GM19193 (cell line): ENCODE measurements at regions not wholly inside any gene's neighbourhood (a gene's known extent, or its start where the extent isn't known, plus 50 kb on each side); places are given as distances from the start of the nearest gene placed in this dataset.

Source experiments
- POLR2A ChIP-seq: IDR thresholded peaks from 4 replicates; pipeline ENCODE4 v1.6.1; 2011; ENCODE audit not compliant: insufficient read depth, insufficient read length; ENCODE audit errors: extremely low read depth

GRCh38 chr2:128522829-128523228, 204.2 kb upstream of the HS6ST1 start:
- TF ChIP-seq POLR2A, result no peak

DNA sequence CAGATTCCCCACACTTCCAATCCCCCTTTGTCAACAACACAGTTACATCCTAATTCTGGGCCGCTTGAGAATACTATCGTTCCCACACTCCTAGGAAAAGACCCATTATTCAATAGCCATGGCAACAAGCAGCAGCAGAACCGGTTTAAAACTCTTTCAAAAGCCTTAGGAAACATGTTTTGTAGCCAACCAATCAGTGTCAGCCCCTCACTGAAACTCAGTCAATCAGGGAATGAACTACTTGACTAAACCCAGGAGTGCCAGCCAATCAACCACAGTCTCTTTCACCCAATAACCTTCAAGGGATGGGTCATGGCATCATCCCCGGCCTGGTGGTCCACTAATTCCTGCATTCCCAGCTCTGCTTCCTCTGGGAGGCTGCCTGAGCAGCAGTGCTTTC, 204.8 kb upstream of the HS6ST1 start:
- no peak for TF ChIP-seq POLR2A

DNA sequence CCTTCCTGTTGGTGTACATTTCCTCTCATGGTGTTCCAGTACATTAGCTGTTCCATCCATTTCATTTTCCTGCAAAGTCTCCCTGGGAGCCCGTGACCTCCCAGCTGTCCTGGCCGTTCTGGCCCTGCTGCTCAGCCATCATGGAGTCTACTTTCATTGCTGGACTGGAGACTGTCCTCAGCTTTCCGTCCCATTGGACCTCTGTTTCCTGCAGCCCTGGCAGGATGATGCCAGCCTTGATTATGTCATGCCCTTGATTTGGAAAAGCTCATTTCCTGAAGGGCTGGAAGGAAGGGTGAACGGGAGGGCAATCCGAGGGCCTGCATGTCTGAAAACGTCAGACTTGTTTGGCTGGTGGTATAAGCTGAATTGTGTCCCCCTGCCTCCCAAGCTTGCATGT, 205.5 kb upstream of the HS6ST1 start:
- TF ChIP-seq POLR2A, result no peak

DNA sequence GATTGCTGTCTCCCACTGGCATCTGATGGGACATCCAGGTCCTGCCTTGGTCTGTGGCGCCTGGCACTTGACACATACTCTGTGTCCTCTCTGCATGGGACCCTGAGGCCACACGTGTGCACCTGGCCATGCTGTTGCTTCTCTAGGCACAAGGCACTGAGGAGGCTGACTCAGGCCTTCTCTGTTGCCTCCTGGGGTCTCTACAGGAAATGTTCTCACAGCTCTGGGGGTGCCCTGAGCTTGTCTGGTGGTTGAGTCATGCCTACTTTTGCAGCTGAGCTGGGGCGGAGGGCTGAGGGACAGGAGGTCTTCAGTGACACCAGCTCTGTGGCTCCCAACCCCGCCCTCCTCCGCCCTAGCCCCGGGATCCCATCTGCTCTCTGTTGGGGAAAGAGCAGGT, 207.0 kb upstream of the HS6ST1 start:
- TF ChIP-seq POLR2A, result no peak

- TF ChIP-seq POLR2A, result no peak
Observed at GRCh38 chr2:128526455-128526976, 207.8 kb upstream of the HS6ST1 start.

DNA sequence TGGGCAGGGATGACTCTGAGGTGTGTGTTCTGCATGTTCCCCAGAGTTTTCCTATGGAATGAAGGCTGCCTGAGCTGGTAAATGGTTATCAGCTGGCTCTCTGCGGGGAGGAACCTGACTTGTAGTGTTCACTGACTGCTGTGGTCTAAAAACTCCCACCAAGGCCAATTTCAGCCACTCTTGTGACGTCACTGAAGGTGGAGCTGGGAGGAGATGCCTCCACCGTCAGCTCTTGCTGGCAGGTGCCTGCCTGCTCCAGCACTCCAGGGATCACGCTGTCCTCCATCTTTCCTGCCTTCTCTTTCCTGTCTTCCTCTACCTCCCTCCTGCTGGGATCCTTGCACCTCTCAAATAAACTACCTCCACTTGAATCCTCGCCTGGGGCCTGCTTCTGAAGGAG, 209.5 kb upstream of the HS6ST1 start:
- TF ChIP-seq POLR2A, result no peak

DNA sequence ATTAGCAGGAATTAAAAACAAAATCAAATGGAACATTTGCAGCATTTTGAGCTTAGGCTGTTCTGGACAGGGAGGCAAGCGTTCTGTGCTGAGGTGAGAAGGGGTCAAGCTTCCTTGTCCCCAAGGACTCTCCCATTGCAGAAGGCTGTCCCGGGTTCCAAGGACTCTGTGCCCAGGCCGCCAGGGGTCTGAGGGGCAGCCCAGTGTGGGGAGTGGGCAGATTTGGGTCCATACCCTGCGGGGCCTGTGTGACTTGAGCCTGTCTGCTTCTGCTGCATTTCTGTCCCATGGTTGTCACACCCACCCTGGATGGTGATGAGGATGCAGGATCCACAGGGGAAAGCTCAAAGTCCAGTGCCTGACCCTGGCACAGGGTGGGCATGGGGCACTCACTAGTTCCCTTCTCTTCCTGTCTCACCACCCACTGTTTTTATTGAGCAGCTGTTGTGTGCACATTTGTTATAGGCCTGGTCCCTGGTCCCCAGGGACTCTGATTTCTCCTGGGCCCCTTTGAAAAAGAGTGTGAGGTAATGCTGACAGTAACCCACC, 211.4 kb upstream of the HS6ST1 start:
- TF ChIP-seq POLR2A, result no peak

DNA sequence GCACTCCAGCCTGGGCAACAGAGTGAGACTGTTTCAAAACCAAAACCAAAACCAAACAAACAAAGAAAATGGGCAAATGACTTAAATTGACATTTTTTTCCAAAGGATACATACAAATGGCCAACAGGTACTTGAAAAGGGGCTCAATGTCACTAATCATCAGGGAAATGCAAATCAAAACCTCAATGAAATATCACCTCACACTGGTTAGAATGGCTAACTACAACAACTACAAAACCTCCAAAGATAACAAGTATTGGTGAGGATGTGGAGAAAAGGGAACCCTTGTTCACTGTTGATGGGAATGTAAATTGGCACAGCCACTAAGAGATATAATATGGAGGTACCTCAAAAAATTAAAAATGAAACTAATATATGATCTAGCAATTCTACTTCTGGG, 213.2 kb upstream of the HS6ST1 start:
- TF ChIP-seq POLR2A, result no peak

GRCh38 chr2:128533101-128533500, 214.4 kb upstream of the HS6ST1 start:
- TF ChIP-seq POLR2A, result no peak

DNA sequence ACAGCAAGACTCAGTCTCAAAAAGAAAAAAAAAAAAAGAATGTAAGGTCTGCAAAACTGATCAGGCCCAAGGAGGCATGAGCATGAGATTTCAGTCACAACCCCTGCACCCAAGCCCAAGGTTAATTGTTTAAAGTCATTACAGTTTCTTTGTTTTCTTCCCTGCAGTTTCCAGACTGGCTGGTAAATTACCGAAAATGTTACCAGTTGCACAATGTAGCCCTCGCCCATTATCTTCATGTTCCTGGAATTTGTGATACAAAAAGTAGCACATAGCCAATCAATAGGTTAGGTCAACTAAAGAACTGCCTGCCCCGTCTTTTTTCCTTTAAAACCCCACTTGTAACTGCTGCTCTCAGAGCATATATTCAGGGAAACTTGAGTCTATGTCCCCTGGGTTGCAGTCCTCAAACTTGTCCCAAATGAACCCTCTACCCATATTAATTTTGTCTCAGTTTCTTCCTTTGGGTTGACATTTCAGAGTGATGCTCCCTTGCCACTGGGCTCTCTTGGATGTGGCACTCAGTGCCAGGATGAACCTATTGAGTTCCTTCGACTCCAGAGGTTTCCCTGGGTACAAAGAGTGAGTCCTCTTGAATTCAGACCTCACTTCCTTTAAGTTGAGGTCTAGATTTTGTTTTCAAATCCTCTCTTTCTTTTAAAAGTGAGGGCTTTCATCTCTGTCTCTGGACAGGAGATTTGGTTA, 216.2 kb upstream of the HS6ST1 start:
- no peak for TF ChIP-seq POLR2A

DNA sequence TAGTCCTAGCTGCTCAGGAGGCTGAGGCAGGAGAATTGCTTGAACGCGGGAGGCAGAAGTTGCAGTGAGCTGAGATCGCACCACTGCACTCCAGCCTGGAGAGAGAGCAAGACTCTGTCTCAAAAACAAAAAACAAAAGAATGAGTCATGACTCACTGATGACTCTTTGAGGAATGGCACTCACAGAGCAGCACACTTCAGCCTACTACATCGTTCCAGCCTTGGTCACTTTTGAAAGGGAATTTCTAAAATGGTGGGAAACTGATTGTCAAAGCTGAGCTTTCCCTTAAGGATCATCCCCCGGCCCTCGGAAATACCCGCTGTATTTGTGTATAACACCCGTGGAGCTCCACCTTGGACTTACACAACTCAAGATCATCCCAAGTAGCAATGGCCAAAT, 217.3 kb upstream of the HS6ST1 start:
- no peak for TF ChIP-seq POLR2A

DNA sequence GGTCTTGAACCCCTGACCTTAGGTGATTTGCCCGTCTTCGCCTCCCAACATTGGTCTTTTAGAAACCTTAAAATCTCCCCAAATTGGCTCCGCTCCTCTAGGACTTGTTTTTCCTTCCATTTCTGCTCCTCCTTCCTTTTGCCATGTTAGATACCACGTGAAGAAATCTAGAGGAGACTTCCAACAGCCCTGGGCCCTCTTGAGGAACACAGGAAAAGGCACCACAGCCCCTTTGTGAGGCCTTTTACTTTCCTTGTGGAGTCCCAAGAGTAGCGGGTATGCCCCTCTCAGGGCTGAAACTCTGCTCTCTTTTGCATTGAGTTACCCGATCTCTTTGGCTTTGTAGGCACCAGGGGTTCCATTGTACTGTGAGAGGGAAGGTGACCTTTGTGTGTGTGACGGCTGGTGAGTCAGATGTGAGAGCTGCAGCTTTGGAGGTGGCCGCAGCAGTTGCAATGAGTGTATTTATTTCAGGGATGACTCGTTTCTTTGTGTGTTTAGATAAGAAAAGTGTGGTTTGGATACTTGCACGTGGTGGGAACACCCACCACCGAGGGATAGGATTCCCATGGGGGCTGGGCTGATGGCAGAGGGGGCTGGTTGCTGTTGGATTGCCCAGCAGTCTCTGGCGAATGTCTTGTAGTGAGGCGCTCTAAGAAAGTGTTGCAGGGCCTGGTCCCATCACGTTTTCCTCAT, 218.4 kb upstream of the HS6ST1 start:
- no peak for TF ChIP-seq POLR2A

GRCh38 chr2:128537646-128538045, 219.0 kb upstream of the HS6ST1 start:
- no peak for TF ChIP-seq POLR2A

- no peak for TF ChIP-seq POLR2A
Observed at GRCh38 chr2:128538396-128538795, 219.7 kb upstream of the HS6ST1 start.

DNA sequence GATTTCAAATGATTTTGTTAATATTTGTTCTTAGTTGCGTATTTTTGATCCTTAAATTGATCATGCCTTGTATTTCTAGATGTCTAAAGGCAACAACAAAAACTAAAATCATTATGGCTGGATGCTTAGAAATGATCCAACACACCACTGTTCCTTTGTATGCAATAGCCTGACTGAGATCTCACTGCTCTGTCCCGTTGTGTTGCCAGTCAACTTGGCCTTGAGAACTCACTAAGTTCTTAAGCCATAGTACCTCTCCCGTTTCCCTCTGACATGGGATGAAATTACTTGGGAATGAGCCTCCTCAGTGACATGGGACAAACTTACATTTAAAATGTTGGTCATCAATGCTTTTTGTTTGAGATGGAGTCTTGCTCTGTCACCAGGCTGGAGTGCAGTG, 222.0 kb upstream of the HS6ST1 start:
- TF ChIP-seq POLR2A, result no peak

GRCh38 chr2:128541448-128541847, 222.8 kb upstream of the HS6ST1 start:
- no peak for TF ChIP-seq POLR2A
